HepG2 (cell line): ENCODE measurements at regions not wholly inside any gene's neighbourhood (a gene's known extent, or its start where the extent isn't known, plus 50 kb on each side); places are given as distances from the start of the nearest gene placed in this dataset.
"Not testable (repeated sequence)": the region's sequence is repeated elsewhere in the genome, so short reads cannot be mapped to it uniquely, and the experiment has no call there.

Experiments used
- ATAC-seq: fragments of 200-7000 bp; cut with Tn5 transposase; 3 replicates; pipeline ENCODE4 v1.9.1; 2020; ENCODE audit warnings: mild to moderate bottlenecking, moderate library complexity
- BruUV-seq: library from RNA; stranded (reverse); fragments of 400-500 nt; replicated peaks from 2 replicates; lab custom pipeline; 2021; lab: Mats Ljungman, UMichigan
- CTCF ChIA-PET: fragments of 300-600 bp; formaldehyde crosslinking; extraction: SDS; loops from one replicate; lab custom pipeline; 2021; ENCODE audit warnings: low total read pairs, inconsistent platforms, low intra/inter-chr PET ratio; lab: Yijun Ruan, JAX
- POLR2A ChIA-PET: fragments of 350-600 bp; sonication (Branson Sonifier 250); formaldehyde crosslinking; loops from one replicate; lab custom pipeline; 2020; ENCODE audit warnings: antibody characterized with exemption, inconsistent platforms; lab: Yijun Ruan, JAX
- DNase-seq: peaks from one replicate; pipeline ENCODE4 v3.0.0-alpha.2; 2015; ENCODE audit warnings: low spot score
- FAIRE-seq: peaks from 3 replicates; lab custom pipeline; 2011; peaks lifted over from hg19 to GRCh38; lab: Jason Lieb, UNC
- H2AFZ ChIP-seq: one replicate; pipeline ENCODE4 v1.6.1; 2011; ENCODE audit warnings: low read length, inconsistent platforms
- H3K27ac ChIP-seq: fragments of 300-600 bp; 3 replicates; pipeline ENCODE4 v1.8.0; 2011; ENCODE audit warnings: mixed run types, mild to moderate bottlenecking, mixed read lengths, low read length, inconsistent platforms; ENCODE audit not compliant: insufficient read depth; ENCODE audit errors: extremely low read length
- H3K27me3 ChIP-seq, 2 experiments: fragments of 200-600 bp in 1 of 2; 2 replicates in 1 of 2; 3 replicates in 1 of 2; pipeline versions ENCODE4 v1.6.0 to v1.8.0; 2011; ENCODE audit warnings: low read length in 2 of 2, mild to moderate bottlenecking in 2 of 2, moderate library complexity in 2 of 2, inconsistent platforms in 1 of 2; ENCODE audit not compliant: insufficient read depth in 2 of 2, control insufficient read depth in 1 of 2
- H3K36me3 ChIP-seq, 2 experiments: fragments of 200-600 bp in 1 of 2; replicated peaks in 1 of 2; 2 replicates in 1 of 2; 3 replicates in 1 of 2; pipeline versions ENCODE4 v1.5.1 to v1.8.0; 2011; ENCODE audit warnings: low read length in 2 of 2, inconsistent platforms in 1 of 2; ENCODE audit not compliant: insufficient read depth in 2 of 2, control insufficient read depth in 1 of 2
- H3K4me1 ChIP-seq: 2 replicates; pipeline ENCODE4 v1.5.1; 2012; ENCODE audit warnings: low read length, inconsistent platforms; ENCODE audit not compliant: insufficient read depth
- H3K4me2 ChIP-seq: 2 replicates; pipeline ENCODE4 v1.6.0; 2011; ENCODE audit warnings: low read depth, low read length, inconsistent platforms
- H3K4me3 ChIP-seq, 3 experiments: fragments of 200-600 bp in 1 of 3; sonication (generic), shearing (Covaris generic) in 1 of 3; replicated peaks in 1 of 3; 2 replicates each; pipeline ENCODE4 v1.5.1; 2011 to 2016; ENCODE audit warnings: low read length in 3 of 3, inconsistent platforms in 2 of 3, low read depth in 2 of 3, mild to moderate bottlenecking in 2 of 3, control low read depth in 1 of 3, mixed read lengths in 1 of 3; ENCODE audit not compliant: insufficient read depth in 1 of 3
- H3K79me2 ChIP-seq: one replicate; pipeline ENCODE4 v1.6.1; 2011; ENCODE audit warnings: low read length, inconsistent platforms; ENCODE audit not compliant: insufficient read depth
- H3K9ac ChIP-seq: 2 replicates; pipeline ENCODE4 v1.6.0; 2011; ENCODE audit warnings: mild to moderate bottlenecking, low read depth, low read length, inconsistent platforms; ENCODE audit not compliant: insufficient read depth
- H3K9me3 ChIP-seq: 2 replicates; pipeline ENCODE4 v1.5.1; 2012; ENCODE audit warnings: mild to moderate bottlenecking, low read length
- H4K20me1 ChIP-seq: 2 replicates; pipeline ENCODE4 v1.6.0; 2011; ENCODE audit warnings: inconsistent platforms, mild to moderate bottlenecking, low read length, moderate library complexity; ENCODE audit not compliant: insufficient read depth
- MED1 ChIP-seq: sonication (generic); formaldehyde crosslinking; IDR thresholded peaks from 2 replicates; pipeline ENCODE4 v1.4.0; 2020; ENCODE audit warnings: missing genetic modification reagents
- PCBP1 ChIP-seq: fragments of 200-400 bp; formaldehyde crosslinking; IDR thresholded peaks from 2 replicates; pipeline ENCODE4 v1.6.1; 2017; ENCODE audit warnings: mild to moderate bottlenecking, low read depth, low read length, borderline replicate concordance
- SUZ12 ChIP-seq: fragments of 150-350 bp; IDR thresholded peaks from 2 replicates; pipeline ENCODE4 v1.6.1; 2014; ENCODE audit warnings: low read depth, low read length
- TOPORS ChIP-seq: sonication (generic); formaldehyde crosslinking; IDR thresholded peaks from 2 replicates; pipeline ENCODE4 v1.8.0; 2023; ENCODE audit warnings: mild to moderate bottlenecking, missing genetic modification reagents
- ZSCAN9 ChIP-seq: IDR thresholded peaks from 2 replicates; pipeline ENCODE4 v1.6.1; 2016; ENCODE audit warnings: borderline replicate concordance
- WGBS: methylation state at CpG from one replicate; pipeline ENCODE4 v1.1.6; 2017; ENCODE audit warnings: low lambda C conversion rate; 5-methylcytosine and 5-hydroxymethylcytosine counted together
- in situ Hi-C: cut with HindIII; loops from 2 replicates; pipeline ENCODE4 v1.10.0; 2017; ENCODE audit warnings: low pct_unique_long_range_greater_than_20kb; ENCODE audit not compliant: extremely low pct_ligation_motif_present
- intact Hi-C: fragments of 100-400 bp; cut with micrococcal nuclease; formaldehyde crosslinking; loops from one replicate; pipeline ENCODE4 v1.10.0; 2022; ENCODE audit not compliant: unreplicated experiment
- TF ChIP-seq, protein P1 (sequence below): sonication (generic); formaldehyde crosslinking; IDR thresholded peaks from 2 replicates; pipeline ENCODE4 v1.5.0; 2020; ENCODE audit warnings: mild to moderate bottlenecking, missing genetic modification reagents
- TF ChIP-seq, protein P2 (sequence below): IDR thresholded peaks from 2 replicates; pipeline ENCODE4 v1.6.1; 2016

DNA sequence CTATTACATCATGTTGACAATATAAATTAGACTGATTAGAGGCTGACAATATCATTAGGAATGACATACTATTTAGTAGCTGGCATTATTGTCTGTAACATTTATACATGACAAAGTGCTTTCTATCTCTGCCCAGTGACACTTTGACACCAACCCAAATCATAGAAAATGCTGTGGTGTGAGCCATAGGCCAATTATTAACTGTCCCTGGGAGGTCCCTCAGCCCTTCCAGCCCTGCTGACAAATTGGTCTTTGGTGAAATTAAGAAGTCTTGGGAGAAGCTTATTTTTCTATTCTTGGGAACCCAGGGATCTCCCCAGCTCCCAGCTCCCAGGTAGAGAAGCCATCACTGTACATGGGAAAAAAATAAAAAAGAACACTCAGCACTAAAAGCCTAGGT, 179.6 kb downstream of the AIPL1 start:
- intact Hi-C loops = no loop called here

DNA sequence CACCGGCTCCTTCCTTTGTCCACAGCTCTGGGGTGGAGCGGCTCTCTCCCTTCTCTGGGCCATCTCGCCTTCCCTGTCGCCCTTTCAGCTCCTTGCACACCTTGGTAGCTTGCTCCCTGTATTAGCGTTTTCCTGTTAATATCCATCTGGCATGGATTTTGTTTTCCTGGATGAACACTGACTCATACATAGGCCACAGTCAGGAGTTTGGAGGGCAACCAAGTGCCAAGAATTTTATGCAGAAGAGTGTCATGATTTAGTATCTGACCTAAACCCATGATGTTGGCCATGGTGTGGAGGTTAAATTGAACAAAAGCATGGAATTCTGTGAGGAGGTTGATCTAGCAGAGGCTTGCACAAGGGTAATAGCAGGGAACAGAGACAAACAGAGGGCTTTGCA, 180.9 kb downstream of the AIPL1 start:
- Histone ChIP-seq H2AFZ (no peak overlapping the region), H3K9ac (no peak overlapping the region), H3K27ac (no peak overlapping the region), H3K4me2 (no peak overlapping the region), H3K79me2 (no peaks in the 10 kb centered on the region), H3K4me3 (no peak overlapping the region), H3K36me3 (no peaks in the 10 kb centered on the region), H4K20me1 (no peaks in the 10 kb centered on the region), H3K27me3 (peaks cover 0 to 31% of the 10 kb centered on the region in 2 experiments; a peak in 3 of 5 replicates), H3K4me1 (no peaks in the 10 kb centered on the region), H3K9me3 (no peaks in the 10 kb centered on the region)
- no peak for DNase-seq
- intact Hi-C loops (no loop called here), in situ Hi-C loops (no loop called here)
- POLR2A ChIA-PET = no interaction called here
- ATAC-seq = no peak
- CTCF ChIA-PET = no interaction called here
- no TSS peak for BruUV-seq
- TF ChIP-seq MED1 (no peak), PCBP1 (no peak)
- TF ChIP-seq, protein P1, sequence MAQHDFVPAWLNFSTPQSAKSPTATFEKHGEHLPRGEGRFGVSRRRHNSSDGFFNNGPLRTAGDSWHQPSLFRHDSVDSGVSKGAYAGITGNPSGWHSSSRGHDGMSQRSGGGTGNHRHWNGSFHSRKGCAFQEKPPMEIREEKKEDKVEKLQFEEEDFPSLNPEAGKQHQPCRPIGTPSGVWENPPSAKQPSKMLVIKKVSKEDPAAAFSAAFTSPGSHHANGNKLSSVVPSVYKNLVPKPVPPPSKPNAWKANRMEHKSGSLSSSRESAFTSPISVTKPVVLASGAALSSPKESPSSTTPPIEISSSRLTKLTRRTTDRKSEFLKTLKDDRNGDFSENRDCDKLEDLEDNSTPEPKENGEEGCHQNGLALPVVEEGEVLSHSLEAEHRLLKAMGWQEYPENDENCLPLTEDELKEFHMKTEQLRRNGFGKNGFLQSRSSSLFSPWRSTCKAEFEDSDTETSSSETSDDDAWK = no peak
- 22% methylated on average over 5 of the region's 5 CpGs for WGBS
- FAIRE-seq = no peak

More for the DNA sequence above, 179.6 kb downstream of the AIPL1 start:
- DNase-seq (no peak), ATAC-seq (no peak), FAIRE-seq (no peak)
- in situ Hi-C loops = no loop called here
- Histone ChIP-seq H3K27ac (no peak overlapping the region), H3K4me2 (no peak overlapping the region), H3K36me3 (no peaks in the 10 kb centered on the region), H2AFZ (no peak overlapping the region), H3K27me3 (peaks cover 0 to 28% of the 10 kb centered on the region in 2 experiments; a peak in 3 of 5 replicates), H3K79me2 (no peaks in the 10 kb centered on the region), H3K4me3 (no peak overlapping the region), H3K4me1 (no peaks in the 10 kb centered on the region), H3K9ac (no peak overlapping the region), H4K20me1 (no peaks in the 10 kb centered on the region), H3K9me3 (no peaks in the 10 kb centered on the region)
- BruUV-seq = no TSS peak
- ChIA-PET CTCF (no interaction called here), POLR2A (no interaction called here)
- TF ChIP-seq, protein P2, sequence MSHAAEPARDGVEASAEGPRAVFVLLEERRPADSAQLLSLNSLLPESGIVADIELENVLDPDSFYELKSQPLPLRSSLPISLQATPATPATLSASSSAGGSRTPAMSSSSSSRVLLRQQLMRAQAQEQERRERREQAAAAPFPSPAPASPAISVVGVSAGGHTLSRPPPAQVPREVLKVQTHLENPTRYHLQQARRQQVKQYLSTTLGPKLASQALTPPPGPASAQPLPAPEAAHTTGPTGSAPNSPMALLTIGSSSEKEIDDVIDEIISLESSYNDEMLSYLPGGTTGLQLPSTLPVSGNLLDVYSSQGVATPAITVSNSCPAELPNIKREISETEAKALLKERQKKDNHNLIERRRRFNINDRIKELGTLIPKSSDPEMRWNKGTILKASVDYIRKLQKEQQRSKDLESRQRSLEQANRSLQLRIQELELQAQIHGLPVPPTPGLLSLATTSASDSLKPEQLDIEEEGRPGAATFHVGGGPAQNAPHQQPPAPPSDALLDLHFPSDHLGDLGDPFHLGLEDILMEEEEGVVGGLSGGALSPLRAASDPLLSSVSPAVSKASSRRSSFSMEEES (CRISPR knock-in tag) = no peak
- no peak for TF ChIP-seq SUZ12
- no peak for TF ChIP-seq TOPORS (CRISPR knock-in tag)
- TF ChIP-seq ZSCAN9 (CRISPR knock-in tag) = no peak

DNA sequence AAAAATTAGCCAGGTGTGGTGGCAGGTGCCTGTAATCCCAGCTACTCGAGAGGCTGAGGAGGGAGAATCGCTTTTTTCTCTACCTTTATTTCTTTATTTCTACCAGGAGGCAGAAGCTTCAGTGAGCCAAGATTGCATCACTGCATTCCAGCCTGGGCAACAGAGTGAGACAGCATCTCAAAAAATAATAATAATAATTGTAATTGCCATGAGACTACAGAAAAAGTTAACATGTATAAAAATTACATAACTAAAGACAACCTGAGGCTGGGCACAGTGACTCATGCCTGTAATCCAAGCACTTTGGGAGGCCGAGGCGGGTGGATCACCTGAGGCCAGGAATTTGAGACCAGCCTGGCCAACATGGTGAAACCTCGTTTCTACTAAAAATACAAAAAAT, 181.5 kb downstream of the WSCD1 start:
- H3K36me3 ChIP-seq, POLR2A ChIA-PET, H4K20me1 ChIP-seq, H3K9me3 ChIP-seq, H3K9ac ChIP-seq, intact Hi-C loops, in situ Hi-C loops, H3K4me3 ChIP-seq, DNase-seq, CTCF ChIA-PET, H3K4me1 ChIP-seq, BruUV-seq, H3K79me2 ChIP-seq, H2AFZ ChIP-seq, ATAC-seq, H3K4me2 ChIP-seq, H3K27ac ChIP-seq, FAIRE-seq: not testable (repeated sequence)
- H3K27me3 ChIP-seq = peaks cover 0 to 28% of the 10 kb centered on the region in 2 experiments; a peak in 3 of 5 replicates
- 5% methylated on average over 4 of the region's 5 CpGs for WGBS
